H9 (cell line): ENCODE measurements at regions not wholly inside any gene's neighbourhood (a gene's known extent, or its start where the extent isn't known, plus 50 kb on each side); places are given as distances from the start of the nearest gene placed in this dataset.

Experiments used
- DNase-seq: peaks from one replicate; pipeline ENCODE4 v3.0.0-alpha.2; 2017
- H2AFZ ChIP-seq: one replicate; pipeline ENCODE4 v1.6.1; 2013; ENCODE audit warnings: mild to moderate bottlenecking, low read length, control low read depth, moderate library complexity
- H2AK5ac ChIP-seq: 2 replicates; pipeline ENCODE4 v1.6.1; 2013; ENCODE audit warnings: low read length, control low read depth, mixed read lengths; ENCODE audit not compliant: insufficient read length
- H2BK120ac ChIP-seq: one replicate; pipeline ENCODE4 v1.6.1; 2013; ENCODE audit warnings: low read depth, mild to moderate bottlenecking, low read length, control low read depth, inconsistent platforms; ENCODE audit not compliant: poor library complexity, severe bottlenecking
- H2BK12ac ChIP-seq: 2 replicates; pipeline ENCODE4 v1.6.1; 2013; ENCODE audit warnings: low read length, control low read depth, mixed read lengths, low read depth; ENCODE audit not compliant: insufficient read length
- H2BK15ac ChIP-seq: 2 replicates; pipeline ENCODE4 v1.6.1; 2013; ENCODE audit warnings: low read depth, low read length, control low read depth
- H2BK20ac ChIP-seq: one replicate; pipeline ENCODE4 v1.6.1; 2013; ENCODE audit warnings: low read depth, mild to moderate bottlenecking, low read length, control low read depth, inconsistent platforms; ENCODE audit not compliant: poor library complexity, severe bottlenecking
- H2BK5ac ChIP-seq: 2 replicates; pipeline ENCODE4 v1.6.1; 2013; ENCODE audit warnings: low read length, control low read depth, mixed read lengths; ENCODE audit not compliant: insufficient read length
- H3K14ac ChIP-seq: 2 replicates; pipeline ENCODE4 v1.6.1; 2013; ENCODE audit warnings: low read length, control low read depth; ENCODE audit not compliant: insufficient read depth
- H3K18ac ChIP-seq: 2 replicates; pipeline ENCODE4 v1.6.1; 2013; ENCODE audit warnings: low read depth, mild to moderate bottlenecking, mixed read lengths, low read length, control low read depth; ENCODE audit not compliant: insufficient read length
- H3K23ac ChIP-seq: 2 replicates; pipeline ENCODE4 v1.6.1; 2013; ENCODE audit warnings: low read length, control low read depth, mixed read lengths, low read depth; ENCODE audit not compliant: insufficient read length
- H3K23me2 ChIP-seq: 2 replicates; pipeline ENCODE4 v1.6.1; 2013; ENCODE audit warnings: low read depth, mild to moderate bottlenecking, mixed read lengths, low read length, control low read depth; ENCODE audit not compliant: insufficient read length, poor library complexity, severe bottlenecking
- H3K27ac ChIP-seq: 2 replicates; pipeline ENCODE4 v1.5.1; 2013; ENCODE audit warnings: low read length, control low read depth, mixed read lengths, low read depth; ENCODE audit not compliant: insufficient read length
- H3K27me3 ChIP-seq: 2 replicates; pipeline ENCODE4 v1.6.1; 2013; ENCODE audit warnings: low read length, control low read depth, inconsistent platforms; ENCODE audit not compliant: insufficient read depth
- H3K4ac ChIP-seq: 2 replicates; pipeline ENCODE4 v1.6.1; 2013; ENCODE audit warnings: low read depth, mild to moderate bottlenecking, control low read depth, inconsistent platforms, low read length, moderate library complexity
- H3K4me1 ChIP-seq: 2 replicates; pipeline ENCODE4 v1.6.1; 2013; ENCODE audit warnings: low read length, control low read depth, inconsistent platforms; ENCODE audit not compliant: insufficient read depth
- H3K4me2 ChIP-seq: 2 replicates; pipeline ENCODE4 v1.6.1; 2013; ENCODE audit warnings: low read length, control low read depth, mixed read lengths; ENCODE audit not compliant: insufficient read length, insufficient read depth
- H3K56ac ChIP-seq: 2 replicates; pipeline ENCODE4 v1.6.1; 2013; ENCODE audit warnings: low read depth, mild to moderate bottlenecking, mixed read lengths, low read length, control low read depth; ENCODE audit not compliant: insufficient read length
- H3K79me1 ChIP-seq: 2 replicates; pipeline ENCODE4 v1.6.1; 2013; ENCODE audit warnings: low read depth, mild to moderate bottlenecking, moderate library complexity, low read length, control low read depth, inconsistent platforms; ENCODE audit not compliant: insufficient read depth, poor library complexity, severe bottlenecking
- H3K79me2 ChIP-seq: 2 replicates; pipeline ENCODE4 v1.6.1; 2013; ENCODE audit warnings: low read length, control low read depth, inconsistent platforms; ENCODE audit not compliant: insufficient read depth
- H3K9ac ChIP-seq: 2 replicates; pipeline ENCODE4 v1.6.1; 2013; ENCODE audit warnings: low read length, control low read depth, mixed read lengths; ENCODE audit not compliant: insufficient read length; ENCODE audit errors: extremely low read depth
- H3K9me3 ChIP-seq: one replicate; pipeline ENCODE4 v1.6.1; 2013; ENCODE audit warnings: low read depth, low read length, inconsistent platforms; ENCODE audit not compliant: control insufficient read depth
- H3T11ph ChIP-seq: one replicate; pipeline ENCODE4 v1.6.1; 2013; ENCODE audit warnings: mild to moderate bottlenecking, low read length, control low read depth, inconsistent platforms
- H4K20me1 ChIP-seq: one replicate; pipeline ENCODE4 v1.6.1; 2013; ENCODE audit not compliant: control insufficient read depth, insufficient read length, insufficient read depth
- H4K5ac ChIP-seq: 2 replicates; pipeline ENCODE4 v1.6.1; 2013; ENCODE audit warnings: low read depth, mild to moderate bottlenecking, mixed read lengths, low read length, control low read depth; ENCODE audit not compliant: insufficient read length
- H4K8ac ChIP-seq: replicated peaks from 2 replicates; pipeline ENCODE4 v1.6.1; 2013; ENCODE audit warnings: low read length, control low read depth, mixed read lengths, low read depth; ENCODE audit not compliant: insufficient read length
- H4K91ac ChIP-seq: 2 replicates; pipeline ENCODE4 v1.6.1; 2013; ENCODE audit warnings: low read depth, mild to moderate bottlenecking, moderate library complexity, mixed read lengths, low read length, control low read depth; ENCODE audit not compliant: insufficient read length
- H3K27ac Mint-ChIP-seq, 3 experiments: 2 replicates in 2 of 3; 3 replicates in 1 of 3; pipeline ENCODE4 v1.8.0; 2020 to 2021; ENCODE audit warnings: mixed read lengths in 3 of 3, mild to moderate bottlenecking in 1 of 3, moderate library complexity in 1 of 3
- H3K27me3 Mint-ChIP-seq: 2 replicates; pipeline ENCODE4 v1.8.0; 2021; ENCODE audit warnings: low read depth, mild to moderate bottlenecking, moderate library complexity, mixed read lengths
- H3K36me3 Mint-ChIP-seq, 3 experiments: 2 replicates in 2 of 3; 3 replicates in 1 of 3; pipeline ENCODE4 v1.8.0; 2020 to 2021; ENCODE audit warnings: low read depth in 3 of 3, mixed read lengths in 3 of 3; ENCODE audit not compliant: insufficient read depth in 1 of 3
- H3K4me1 Mint-ChIP-seq, 2 experiments: 2 replicates each; pipeline ENCODE4 v1.8.0; 2020; ENCODE audit warnings: mixed read lengths in 2 of 2
- H3K4me3 Mint-ChIP-seq, 2 experiments: 2 replicates in 1 of 2; 3 replicates in 1 of 2; pipeline ENCODE4 v1.8.0; 2020 to 2021; ENCODE audit warnings: mild to moderate bottlenecking in 2 of 2, mixed read lengths in 2 of 2, moderate library complexity in 1 of 2
- H3K9me3 Mint-ChIP-seq, 2 experiments: 2 replicates in 1 of 2; 3 replicates in 1 of 2; pipeline ENCODE4 v1.8.0; 2020; ENCODE audit warnings: mild to moderate bottlenecking in 2 of 2, mixed read lengths in 2 of 2, moderate library complexity in 1 of 2
- CTCF ChIP-seq: fragments of 200-600 bp; sonication (generic); conservative IDR thresholded peaks from 3 replicates; pipeline ENCODE4 v1.8.0; 2021; ENCODE audit warnings: antibody characterized with exemption, mild to moderate bottlenecking
- WGBS: extraction: QIAGEN DNeasy Blood & Tissue Kit; methylation state at CpG from one replicate; pipeline ENCODE4 v1.1.7; 2013; ENCODE audit warnings: missing lambda C conversion rate, low lambda C conversion rate, mixed read lengths; ENCODE audit not compliant: insufficient read length; ENCODE audit errors: extremely low coverage; 5-methylcytosine and 5-hydroxymethylcytosine counted together

- Mint-ChIP-seq H3K4me3 (no peak overlapping the region), H3K27ac (no peak overlapping the region), H3K9me3 (0 out of 5 replicates have a peak, but pooled peaks cover 0 to 2% of the 10 kb centered on the region in 2 experiments), H3K27me3 (no peaks in the 10 kb centered on the region), H3K4me1 (peaks cover 5 to 6% of the 10 kb centered on the region in 2 experiments), H3K36me3 (no peaks in the 10 kb centered on the region)
- no peak overlapping the region for H3T11ph ChIP-seq
- no peak overlapping the region for H2BK120ac ChIP-seq
- no peaks in the 10 kb centered on the region for H3K23me2 ChIP-seq
- no peak overlapping the region for H2BK12ac ChIP-seq
- no peaks in the 10 kb centered on the region for H3K27me3 ChIP-seq
- no peak overlapping the region for H2AK5ac ChIP-seq
- no peaks in the 10 kb centered on the region for H3K9me3 ChIP-seq
- TF ChIP-seq CTCF: no peak
- no peak for DNase-seq
- no peaks in the 10 kb centered on the region for H3K79me1 ChIP-seq
- no peak overlapping the region for H2BK15ac ChIP-seq
- no peak overlapping the region for H2BK5ac ChIP-seq
- H3K56ac ChIP-seq: no peak overlapping the region
- H3K18ac ChIP-seq: no peak overlapping the region
- H3K4me2 ChIP-seq: no peak overlapping the region
- H3K23ac ChIP-seq: no peak overlapping the region
- H4K8ac ChIP-seq: no peak overlapping the region
- H3K79me2 ChIP-seq: no peaks in the 10 kb centered on the region
- no peak overlapping the region for H3K27ac ChIP-seq
- no CpG with 5 or more reads among the region's 1 CpG for WGBS
- H3K4me1 ChIP-seq: no peaks in the 10 kb centered on the region; the same call in 1 of the 2 replicates
- no peak overlapping the region for H3K9ac ChIP-seq
- H4K20me1 ChIP-seq: no peaks in the 10 kb centered on the region
- H3K4ac ChIP-seq: no peak overlapping the region
- no peak overlapping the region for H4K5ac ChIP-seq
- no peak overlapping the region for H3K14ac ChIP-seq
- no peak overlapping the region for H4K91ac ChIP-seq
- no peak overlapping the region for H2AFZ ChIP-seq
- H2BK20ac ChIP-seq: no peak overlapping the region
Measured at GRCh38 chr6:113475392-113475791, 381.8 kb upstream of the MARCKS start.
